GM19025 (cell line): ENCODE measurements at regions not wholly inside any gene's neighbourhood (a gene's known extent, or its start where the extent isn't known, plus 50 kb on each side); places are given as distances from the start of the nearest gene placed in this dataset.
A peak's percentile ranks its signal among the peaks of the same experiment; 100 is the strongest.
"Not testable (repeated sequence)": the region's sequence is repeated elsewhere in the genome, so short reads cannot be mapped to it uniquely, and the experiment has no call there.

ENCODE experiments used
- ATAC-seq: cut with Tn5 transposase; IDR thresholded peaks from one replicate; pipeline ENCODE4 v1.9.1; 2021; ENCODE audit warnings: mild to moderate bottlenecking, low read depth, moderate library complexity; ENCODE audit not compliant: unreplicated experiment

DNA sequence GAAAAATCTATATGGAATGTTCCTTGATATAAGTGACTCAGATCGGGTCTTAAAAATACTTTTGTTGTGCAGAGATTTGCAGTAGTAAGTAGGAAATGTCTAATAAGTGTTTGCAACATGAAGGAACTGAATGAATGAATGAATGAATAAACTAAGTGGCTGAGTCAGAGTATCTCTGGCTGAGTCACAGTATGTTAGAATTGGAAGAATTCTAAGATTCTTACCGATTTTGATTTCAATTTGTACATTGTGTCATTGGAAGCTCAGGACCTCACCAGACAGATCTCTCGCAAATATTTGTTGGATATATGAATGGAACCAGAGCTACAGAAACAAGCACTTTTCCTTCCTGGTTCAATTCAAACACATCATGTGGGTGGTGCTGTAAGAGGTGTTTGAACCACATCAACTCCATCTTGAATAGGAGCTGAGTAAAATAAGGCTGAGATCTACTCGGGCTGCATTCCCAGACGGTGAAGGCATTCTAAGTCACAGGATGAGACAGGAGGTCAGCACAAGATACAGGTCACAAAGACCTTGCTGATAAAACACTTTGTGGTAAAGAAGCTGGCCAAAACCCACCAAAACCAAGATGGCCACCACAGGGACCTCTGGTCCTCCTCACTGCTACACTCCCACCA lies 123.9 kb upstream of the FOXN3 start:
- no peak for ATAC-seq

DNA sequence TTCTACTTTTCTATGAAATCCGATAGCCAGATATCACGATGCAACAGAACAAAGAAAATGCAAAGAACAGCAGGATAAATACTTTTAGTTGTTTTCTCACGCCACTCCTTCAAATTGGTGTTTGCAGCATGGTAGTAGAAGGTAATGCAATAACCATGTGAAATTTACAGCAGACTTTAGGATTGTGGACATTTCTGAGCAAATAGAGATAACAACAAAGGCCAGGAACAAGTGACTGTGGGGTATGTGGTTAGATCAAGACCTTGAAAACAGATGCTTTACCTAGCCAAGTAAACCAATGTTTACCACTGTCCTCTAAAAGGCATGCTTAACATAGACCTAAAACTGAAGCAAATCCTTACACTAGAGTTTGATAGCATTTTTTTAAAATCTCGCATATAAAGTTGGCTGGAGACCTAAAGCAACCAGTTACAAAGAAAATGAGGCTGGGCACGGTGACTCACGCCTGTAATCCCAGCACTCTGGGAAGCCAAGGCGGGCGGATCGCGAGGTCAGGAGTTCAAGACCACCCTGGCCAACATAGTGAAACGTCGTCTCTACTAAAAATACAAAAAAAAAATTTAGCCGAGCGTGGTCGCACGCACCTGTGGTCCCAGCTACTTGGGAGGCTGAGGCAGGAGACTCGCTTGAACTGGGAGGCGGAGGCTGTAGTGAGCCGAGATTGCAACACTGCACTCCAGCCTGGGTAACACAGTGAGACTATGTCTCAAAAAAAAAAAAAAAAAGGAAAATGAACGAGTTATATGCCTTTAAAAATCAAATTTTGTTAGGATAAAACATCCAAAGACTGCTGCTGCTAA lies 123.2 kb upstream of the FOXN3 start:
- no peak for ATAC-seq

- no peak for ATAC-seq
Observed at GRCh38 chr14:89537911-89538310, 120.9 kb upstream of the FOXN3 start.

GRCh38 chr14:89534902-89535685 lies 118.1 kb upstream of the FOXN3 start:
- no peak for ATAC-seq

- no peak for ATAC-seq
Observed at GRCh38 chr14:89533766-89534165, 116.7 kb upstream of the FOXN3 start.

DNA sequence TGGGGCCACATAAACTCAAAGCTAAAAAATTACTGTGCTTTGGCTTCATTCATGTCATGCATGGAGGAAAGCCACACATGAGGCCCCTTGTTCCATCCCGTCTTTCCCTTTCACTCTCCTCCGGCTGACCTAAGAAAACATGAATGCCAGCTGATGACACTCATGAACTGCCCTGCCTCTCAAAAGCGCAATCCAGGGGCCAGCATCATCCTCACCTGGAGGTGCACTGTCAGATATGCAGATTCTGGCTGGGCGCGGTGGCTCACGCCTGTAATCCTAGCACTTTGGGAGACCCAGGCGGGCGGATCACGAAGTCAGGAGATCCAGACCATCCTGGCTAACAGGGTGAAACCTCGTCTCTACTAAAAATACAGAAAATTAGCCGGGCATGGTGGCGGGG lies 116.1 kb upstream of the FOXN3 start:
- ATAC-seq, result no peak

GRCh38 chr14:89531661-89532335 lies 114.8 kb upstream of the FOXN3 start:
- no peak for ATAC-seq

DNA sequence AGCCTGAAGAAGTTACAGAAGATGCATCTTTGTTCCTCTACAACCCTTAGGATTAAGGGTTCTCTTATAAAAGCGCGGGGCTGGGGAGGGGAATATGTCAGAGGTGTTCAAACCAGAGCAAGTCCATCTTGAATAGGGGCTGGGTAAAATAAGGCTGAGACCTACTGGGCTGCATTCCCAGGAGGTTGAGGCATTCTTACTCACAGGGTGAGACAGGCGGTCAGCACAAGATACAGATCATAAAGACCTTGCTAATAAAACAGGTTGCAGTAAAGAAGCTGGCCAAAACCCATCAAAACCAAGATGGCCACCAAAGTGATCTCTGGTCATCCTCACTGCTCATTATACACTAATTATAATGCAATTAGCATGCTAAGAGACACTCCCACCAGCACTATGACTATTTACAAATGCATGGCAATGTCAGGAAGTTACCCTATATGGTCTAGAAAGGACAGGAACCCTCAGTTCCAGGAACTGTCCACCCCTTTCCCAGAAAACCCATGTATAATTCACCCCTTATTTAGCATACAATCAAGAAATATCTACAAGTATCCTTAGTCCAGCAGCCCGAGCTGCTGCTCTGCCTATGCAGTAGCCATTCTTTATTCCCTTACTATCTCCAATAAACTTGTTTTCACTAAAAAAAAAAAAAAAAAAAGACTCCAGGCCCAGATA lies 108.1 kb upstream of the FOXN3 start:
- no peak for ATAC-seq

DNA sequence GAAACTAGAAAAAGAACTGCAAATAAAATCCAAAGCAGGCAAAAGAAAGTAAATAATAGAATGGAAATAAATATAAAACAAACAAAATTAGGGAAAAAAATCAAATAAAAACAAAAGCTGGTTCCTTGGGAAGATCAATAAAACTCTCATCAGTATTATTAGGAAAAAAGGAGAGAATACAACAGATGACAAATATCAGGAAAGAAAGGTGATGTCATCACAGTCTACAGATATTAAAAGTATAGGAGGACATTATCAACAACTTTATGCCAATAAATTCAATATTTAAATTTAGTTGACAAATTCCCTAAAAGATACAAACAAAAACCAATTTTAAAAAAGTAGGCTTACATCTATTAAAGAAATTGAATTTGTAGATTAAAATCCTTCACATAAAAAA lies 107.4 kb upstream of the FOXN3 start:
- no peak for ATAC-seq

GRCh38 chr14:89521988-89522387 lies 105.0 kb upstream of the FOXN3 start:
- no peak for ATAC-seq

DNA sequence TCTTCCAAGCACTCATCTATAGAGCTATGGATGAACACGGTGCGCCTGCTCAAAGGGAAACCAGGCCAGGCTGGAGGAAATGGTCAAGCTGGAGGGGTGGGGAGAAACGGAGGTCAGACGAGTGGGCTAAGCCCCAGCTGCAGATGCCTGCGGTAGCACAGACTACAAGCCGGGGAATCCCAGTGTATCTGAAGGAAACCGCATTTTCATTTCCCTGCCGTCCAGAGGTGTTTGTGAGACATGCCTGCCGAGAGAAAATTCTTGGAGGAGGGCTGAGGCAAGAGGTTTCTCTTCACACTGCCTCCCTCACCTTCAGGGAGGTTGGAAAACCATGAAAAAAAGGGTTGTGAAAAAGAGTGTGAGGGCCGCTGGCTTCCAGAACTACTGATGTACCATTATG lies 102.0 kb upstream of the FOXN3 start:
- no peak for ATAC-seq

DNA sequence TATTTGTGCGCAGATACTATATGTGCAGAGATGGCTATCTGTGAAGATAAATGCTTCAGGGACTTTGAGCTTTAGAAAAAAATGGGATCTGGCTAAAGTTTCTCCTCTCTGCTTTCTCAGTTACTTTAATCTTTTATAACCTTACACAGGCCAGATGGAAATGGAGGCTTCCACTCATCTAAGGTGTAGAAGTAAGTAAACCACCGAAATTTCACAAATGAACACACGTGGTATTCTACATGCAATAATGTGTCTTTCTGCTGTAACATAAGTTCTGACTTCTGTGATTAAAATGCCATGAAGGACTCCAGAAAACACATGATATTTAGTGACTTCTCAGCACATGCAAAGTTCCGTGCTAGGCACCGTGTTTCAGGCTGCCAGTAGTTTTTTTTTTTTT lies 99.1 kb upstream of the FOXN3 start:
- ATAC-seq, result no peak

- ATAC-seq, result no peak
Observed at GRCh38 chr14:89514601-89515000, 97.6 kb upstream of the FOXN3 start.

GRCh38 chr14:89509891-89510290 lies 92.9 kb upstream of the FOXN3 start:
- ATAC-seq, result no peak

GRCh38 chr14:89508863-89509262 lies 91.8 kb upstream of the FOXN3 start:
- ATAC-seq, result no peak

- ATAC-seq, result no peak
Observed at GRCh38 chr14:89507926-89508460, 91.0 kb upstream of the FOXN3 start.

DNA sequence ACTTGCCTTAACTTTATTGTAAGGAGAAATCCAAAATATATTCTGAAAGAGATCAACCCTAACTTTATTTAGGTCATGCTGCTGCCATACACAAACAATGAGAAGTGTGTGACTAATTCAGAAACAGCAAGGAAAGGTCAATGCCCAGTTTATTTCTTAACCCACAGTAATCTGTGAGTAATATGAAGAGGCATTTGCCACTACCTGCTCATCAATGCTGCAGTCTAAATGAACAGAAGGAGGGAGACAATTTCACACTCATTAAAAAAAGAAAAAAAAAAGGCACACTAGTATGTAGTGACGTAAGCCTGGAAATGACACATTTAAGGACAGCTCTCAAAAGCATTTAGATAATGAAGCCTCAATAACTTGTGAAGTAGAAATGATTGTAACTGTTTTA lies 90.5 kb upstream of the FOXN3 start:
- peak; percentile 33 for ATAC-seq

DNA sequence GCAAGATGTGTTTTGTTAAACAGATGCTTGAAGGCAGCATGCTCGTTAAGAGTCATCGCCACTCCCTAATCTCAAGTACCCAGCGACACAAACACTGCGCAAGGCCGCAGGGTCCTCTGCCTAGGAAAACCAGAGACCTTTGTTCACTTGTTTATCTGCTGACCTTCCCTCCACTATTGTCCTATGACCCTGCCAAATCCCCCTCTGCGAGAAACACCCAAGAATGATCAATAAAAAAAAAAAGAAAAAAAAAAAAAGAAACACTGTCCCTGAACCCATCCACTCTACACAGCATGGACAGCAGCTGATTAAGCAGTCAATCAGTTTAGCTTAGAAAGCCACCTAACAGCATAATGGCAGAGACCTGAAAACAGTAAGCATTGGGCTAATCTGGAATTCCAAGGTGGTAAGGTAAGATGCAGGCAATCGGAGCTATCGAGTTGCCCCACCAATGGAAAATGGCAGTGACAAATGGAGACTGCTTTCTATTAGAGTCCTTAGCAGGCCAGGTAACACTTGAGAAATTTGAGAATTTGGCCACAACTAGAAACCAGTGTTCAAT lies 89.9 kb upstream of the FOXN3 start:
- not testable (repeated sequence) for ATAC-seq

- ATAC-seq, result peak; percentile 46
Observed at GRCh38 chr14:89504602-89505313, 87.7 kb upstream of the FOXN3 start.
